Activated naive CD4-positive, alpha-beta T cell treated with anti-CD3 and anti-CD28 coated beads, Interleukin-2, amount 10 ng/mL, durations not matched to agents 7 days and 5 days (primary cell): ENCODE measurements at regions not wholly inside any gene's neighbourhood (a gene's known extent, or its start where the extent isn't known, plus 50 kb on each side); places are given as distances from the start of the nearest gene placed in this dataset.

Experiments
- CTCF ChIA-PET: fragments of 350-600 bp; sonication (Branson Sonifier 250); formaldehyde crosslinking; loops from one replicate; lab custom pipeline; 2021; ENCODE audit warnings: antibody characterized with exemption; lab: Charles Lee
- DNase-seq: peaks from one replicate; pipeline ENCODE4 v3.0.0-alpha.2; 2020
- H3K27ac Mint-ChIP-seq: one replicate; pipeline ENCODE4 v1.8.0; 2021; ENCODE audit warnings: mild to moderate bottlenecking, moderate library complexity, mixed read lengths
- H3K27me3 Mint-ChIP-seq: one replicate; pipeline ENCODE4 v1.8.0; 2021; ENCODE audit warnings: mild to moderate bottlenecking, mixed read lengths
- H3K36me3 Mint-ChIP-seq: one replicate; pipeline ENCODE4 v1.8.0; 2021; ENCODE audit warnings: mixed read lengths
- H3K4me1 Mint-ChIP-seq: one replicate; pipeline ENCODE4 v1.8.0; 2021; ENCODE audit warnings: mixed read lengths
- H3K4me3 Mint-ChIP-seq: one replicate; pipeline ENCODE4 v1.8.0; 2021; ENCODE audit warnings: mild to moderate bottlenecking, moderate library complexity, mixed read lengths
- H3K9me3 Mint-ChIP-seq: one replicate; pipeline ENCODE4 v1.8.0; 2021; ENCODE audit warnings: mixed read lengths

- no peak overlapping the region for H3K27ac Mint-ChIP-seq
- no peaks in the 10 kb centered on the region for H3K36me3 Mint-ChIP-seq
- no peak overlapping the region for H3K4me3 Mint-ChIP-seq
- no peaks in the 10 kb centered on the region for H3K27me3 Mint-ChIP-seq
- CTCF ChIA-PET = no interaction called here
- no peak for DNase-seq
- H3K4me1 Mint-ChIP-seq = no peaks in the 10 kb centered on the region
- peaks cover 1% of the 10 kb centered on the region for H3K9me3 Mint-ChIP-seq
Measured at GRCh38 chr7:88509341-88509740, 202.6 kb upstream of the STEAP4 start.

- H3K27me3 Mint-ChIP-seq = no peaks in the 10 kb centered on the region
- H3K9me3 Mint-ChIP-seq = no peaks in the 10 kb centered on the region
- no peaks in the 10 kb centered on the region for H3K36me3 Mint-ChIP-seq
- no peak for DNase-seq
- no peaks in the 10 kb centered on the region for H3K4me1 Mint-ChIP-seq
- no peak overlapping the region for H3K27ac Mint-ChIP-seq
- CTCF ChIA-PET = interaction anchor here (0.6 kb wide), 1 partner anchor 1618 kb away, joined by 3 read pairs; no protein-coding TSS in a partner anchor
- no peak overlapping the region for H3K4me3 Mint-ChIP-seq
Measured at GRCh38 chr7:88500131-88500530, 193.4 kb upstream of the STEAP4 start.

GRCh38 chr7:88495881-88496725, 189.4 kb upstream of the STEAP4 start:
- H3K4me1 Mint-ChIP-seq = no peaks in the 10 kb centered on the region
- CTCF ChIA-PET = no interaction called here
- H3K36me3 Mint-ChIP-seq = no peaks in the 10 kb centered on the region
- no peaks in the 10 kb centered on the region for H3K27me3 Mint-ChIP-seq
- H3K4me3 Mint-ChIP-seq = no peak overlapping the region
- no peak for DNase-seq
- H3K27ac Mint-ChIP-seq = no peak overlapping the region
- H3K9me3 Mint-ChIP-seq = no peaks in the 10 kb centered on the region

GRCh38 chr7:88492153-88492552, 185.5 kb upstream of the STEAP4 start:
- Mint-ChIP-seq H3K4me3 (no peak overlapping the region), H3K9me3 (no peaks in the 10 kb centered on the region), H3K36me3 (no peaks in the 10 kb centered on the region), H3K4me1 (no peaks in the 10 kb centered on the region), H3K27ac (no peak overlapping the region), H3K27me3 (no peaks in the 10 kb centered on the region)
- CTCF ChIA-PET = no interaction called here
- DNase-seq = no peak

- DNase-seq = no peak
- Mint-ChIP-seq H3K27me3 (no peaks in the 10 kb centered on the region), H3K36me3 (no peaks in the 10 kb centered on the region), H3K9me3 (no peaks in the 10 kb centered on the region), H3K4me1 (no peaks in the 10 kb centered on the region), H3K4me3 (no peak overlapping the region), H3K27ac (no peak overlapping the region)
- CTCF ChIA-PET = no interaction called here
Measured at GRCh38 chr7:88490874-88491273, 184.2 kb upstream of the STEAP4 start.

- no peaks in the 10 kb centered on the region for H3K9me3 Mint-ChIP-seq
Measured at GRCh38 chr7:88490161-88490560, 183.5 kb upstream of the STEAP4 start.

GRCh38 chr7:88485821-88486220, 179.1 kb upstream of the STEAP4 start:
- no peaks in the 10 kb centered on the region for H3K36me3 Mint-ChIP-seq
- DNase-seq = no peak
- H3K27me3 Mint-ChIP-seq = no peaks in the 10 kb centered on the region
- H3K4me3 Mint-ChIP-seq = no peak overlapping the region
- H3K27ac Mint-ChIP-seq = no peak overlapping the region
- CTCF ChIA-PET = no interaction called here
- no peaks in the 10 kb centered on the region for H3K4me1 Mint-ChIP-seq
- H3K9me3 Mint-ChIP-seq = no peaks in the 10 kb centered on the region

More at GRCh38 chr7:88490161-88490560, 183.5 kb upstream of the STEAP4 start:
- CTCF ChIA-PET = interaction anchor here (0.5 kb wide), 1 partner anchor 169 kb away, joined by 3 read pairs; no protein-coding TSS in a partner anchor
- Mint-ChIP-seq H3K27ac (no peak overlapping the region), H3K4me3 (no peak overlapping the region), H3K36me3 (no peaks in the 10 kb centered on the region), H3K4me1 (no peaks in the 10 kb centered on the region), H3K27me3 (no peaks in the 10 kb centered on the region)
- no peak for DNase-seq

GRCh38 chr7:88484551-88484950, 177.9 kb upstream of the STEAP4 start:
- Mint-ChIP-seq H3K9me3 (no peaks in the 10 kb centered on the region), H3K27ac (no peak overlapping the region), H3K4me3 (no peak overlapping the region), H3K4me1 (no peaks in the 10 kb centered on the region), H3K36me3 (no peaks in the 10 kb centered on the region), H3K27me3 (no peaks in the 10 kb centered on the region)
- no peak for DNase-seq
- CTCF ChIA-PET = no interaction called here

GRCh38 chr7:88480896-88481295, 174.2 kb upstream of the STEAP4 start:
- DNase-seq = no peak
- H3K9me3 Mint-ChIP-seq = no peaks in the 10 kb centered on the region
- H3K27me3 Mint-ChIP-seq = no peaks in the 10 kb centered on the region
- H3K36me3 Mint-ChIP-seq = no peaks in the 10 kb centered on the region
- H3K4me1 Mint-ChIP-seq = no peaks in the 10 kb centered on the region
- H3K27ac Mint-ChIP-seq = no peak overlapping the region
- CTCF ChIA-PET = no interaction called here
- H3K4me3 Mint-ChIP-seq = no peak overlapping the region

- no peaks in the 10 kb centered on the region for H3K27me3 Mint-ChIP-seq
- H3K36me3 Mint-ChIP-seq = no peaks in the 10 kb centered on the region
- no peak for DNase-seq
- no peaks in the 10 kb centered on the region for H3K9me3 Mint-ChIP-seq
- CTCF ChIA-PET = no interaction called here
- no peaks in the 10 kb centered on the region for H3K4me1 Mint-ChIP-seq
- no peak overlapping the region for H3K27ac Mint-ChIP-seq
- H3K4me3 Mint-ChIP-seq = no peak overlapping the region
Measured at GRCh38 chr7:88480271-88480670, 173.6 kb upstream of the STEAP4 start.

- no peaks in the 10 kb centered on the region for H3K9me3 Mint-ChIP-seq
- CTCF ChIA-PET = no interaction called here
- no peaks in the 10 kb centered on the region for H3K36me3 Mint-ChIP-seq
- DNase-seq = no peak
- H3K4me1 Mint-ChIP-seq = no peaks in the 10 kb centered on the region
- no peak overlapping the region for H3K4me3 Mint-ChIP-seq
- H3K27ac Mint-ChIP-seq = no peak overlapping the region
- no peaks in the 10 kb centered on the region for H3K27me3 Mint-ChIP-seq
Measured at GRCh38 chr7:88477976-88478375, 171.3 kb upstream of the STEAP4 start.

- Mint-ChIP-seq H3K9me3 (no peaks in the 10 kb centered on the region), H3K27me3 (no peaks in the 10 kb centered on the region)
- DNase-seq = no peak
Measured at GRCh38 chr7:88465600-88465999, 158.9 kb upstream of the STEAP4 start.

GRCh38 chr7:88462799-88463198, 156.1 kb upstream of the STEAP4 start:
- H3K4me3 Mint-ChIP-seq = no peak overlapping the region
- H3K27ac Mint-ChIP-seq = no peak overlapping the region
- CTCF ChIA-PET = no interaction called here
- no peaks in the 10 kb centered on the region for H3K27me3 Mint-ChIP-seq
- no peaks in the 10 kb centered on the region for H3K36me3 Mint-ChIP-seq
- H3K9me3 Mint-ChIP-seq = no peaks in the 10 kb centered on the region
- H3K4me1 Mint-ChIP-seq = no peaks in the 10 kb centered on the region
- no peak for DNase-seq

More at GRCh38 chr7:88465600-88465999, 158.9 kb upstream of the STEAP4 start:
- no peak overlapping the region for H3K4me3 Mint-ChIP-seq
- H3K36me3 Mint-ChIP-seq = no peaks in the 10 kb centered on the region
- no peak overlapping the region for H3K27ac Mint-ChIP-seq
- CTCF ChIA-PET = no interaction called here
- H3K4me1 Mint-ChIP-seq = no peaks in the 10 kb centered on the region

GRCh38 chr7:88460650-88461049, 154.0 kb upstream of the STEAP4 start:
- Mint-ChIP-seq H3K9me3 (no peaks in the 10 kb centered on the region), H3K36me3 (no peaks in the 10 kb centered on the region), H3K27ac (no peak overlapping the region), H3K4me3 (no peak overlapping the region), H3K27me3 (no peaks in the 10 kb centered on the region), H3K4me1 (no peaks in the 10 kb centered on the region)
- CTCF ChIA-PET = no interaction called here
- no peak for DNase-seq

GRCh38 chr7:88458946-88459345, 152.3 kb upstream of the STEAP4 start:
- CTCF ChIA-PET = no interaction called here

More at GRCh38 chr7:88458946-88459345, 152.3 kb upstream of the STEAP4 start:
- H3K9me3 Mint-ChIP-seq = no peaks in the 10 kb centered on the region
- no peak overlapping the region for H3K27ac Mint-ChIP-seq
- H3K4me3 Mint-ChIP-seq = no peak overlapping the region
- DNase-seq = no peak
- no peaks in the 10 kb centered on the region for H3K4me1 Mint-ChIP-seq
- H3K36me3 Mint-ChIP-seq = no peaks in the 10 kb centered on the region
- H3K27me3 Mint-ChIP-seq = no peaks in the 10 kb centered on the region
